Fibroblast of villous mesenchyme (primary cell): ENCODE measurements at regions not wholly inside any gene's neighbourhood (a gene's known extent, or its start where the extent isn't known, plus 50 kb on each side); places are given as distances from the start of the nearest gene placed in this dataset. TPM values are rescaled to one million over a fixed set of nuclear protein-coding genes. Genes with fewer than 3 reads are reported as not detected.

ENCODE experiments used
- DNase-seq: peaks from one replicate; pipeline ENCODE4 v3.0.0-alpha.2; 2010; ENCODE audit warnings: low read depth
- H3K4me3 ChIP-seq: 2 replicates; pipeline ENCODE4 v1.5.1; 2011; ENCODE audit warnings: low read depth, mild to moderate bottlenecking, low read length
- CTCF ChIP-seq: IDR thresholded peaks from 2 replicates; pipeline ENCODE4 v1.5.1; 2012; ENCODE audit warnings: low read depth, mild to moderate bottlenecking, low read length; ENCODE audit not compliant: insufficient read depth
- small RNA-seq: library from RNA; depleted of rRNA; stranded (forward); fragments of <200 nt; gene quantifications from one replicate; pipeline ENCODE3, GENCODE V24; 2012

- peak; percentile 20 for DNase-seq
- no peak for TF ChIP-seq CTCF
- no peak overlapping the region for H3K4me3 ChIP-seq
Measured at GRCh38 chr5:8961956-8962355, 583.9 kb downstream of the SEMA5A start.

DNA sequence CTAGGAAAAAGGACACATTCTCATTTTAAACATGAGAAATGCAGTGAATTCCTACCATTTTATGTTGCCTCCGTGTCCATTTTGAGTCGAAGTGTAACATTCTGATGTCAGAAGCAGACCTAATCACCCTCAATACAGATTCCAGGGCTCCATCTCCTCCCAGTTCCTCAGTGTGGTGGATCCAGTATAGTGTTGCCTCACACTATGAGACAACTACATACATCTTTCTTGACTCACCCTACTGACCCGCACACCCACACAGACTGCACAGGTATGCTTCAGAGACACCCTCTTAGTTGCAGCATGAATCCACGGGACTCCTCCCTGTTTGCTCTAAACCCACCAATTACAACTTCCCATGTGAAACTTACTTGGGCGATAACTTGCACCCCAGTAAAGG, 564.9 kb downstream of the SEMA5A start:
- no peak for TF ChIP-seq CTCF
- DNase-seq: no peak
- H3K4me3 ChIP-seq: no peak overlapping the region

GRCh38 chr5:8981496-8981895, 564.4 kb downstream of the SEMA5A start:
- peak; percentile 5 for TF ChIP-seq CTCF
- H3K4me3 ChIP-seq: no peak overlapping the region
- peak; percentile 28 for DNase-seq

- no peak for TF ChIP-seq CTCF
- no peak overlapping the region for H3K4me3 ChIP-seq
- no peak for DNase-seq
Measured at GRCh38 chr5:8984386-8984785, 561.5 kb downstream of the SEMA5A start.

Small RNA genes lying in the stretch of these regions (small RNA-seq; reads per million reads assigned to genes)
- not detected for gene AC091895.1
- not detected for gene AC091912.1
- gene AC091912.2: not detected
- gene AC091932.2: not detected
- not detected for gene AC091932.4
- gene AC091953.1: not detected
- gene AC091953.2: not detected
- not detected for gene AC091953.3
- not detected for gene AC091953.5
- not detected for gene AC091965.3
- gene RNU1-76P: not detected
